GM12878 (cell line): ENCODE measurements at regions not wholly inside any gene's neighbourhood (a gene's known extent, or its start where the extent isn't known, plus 50 kb on each side); places are given as distances from the start of the nearest gene placed in this dataset.

Experiments
- ATAC-seq: fragments of 200-7000 bp; cut with Tn5 transposase; 3 replicates; pipeline ENCODE4 v1.9.1; 2020; ENCODE audit warnings: mild to moderate bottlenecking, moderate library complexity
- BruUV-seq: library from RNA; stranded (reverse); fragments of 400-500 nt; replicated peaks from 2 replicates; lab custom pipeline; 2021; lab: Mats Ljungman, UMichigan
- CTCF ChIA-PET: fragments of 300-600 bp; sonication (Branson Sonifier 250); formaldehyde crosslinking; extraction: SDS; loops from one replicate; lab custom pipeline; 2021; ENCODE audit warnings: inconsistent platforms; lab: Yijun Ruan, JAX
- POLR2A ChIA-PET: fragments of 350-600 bp; formaldehyde crosslinking; extraction: SDS; loops from one replicate; lab custom pipeline; 2021; ENCODE audit warnings: inconsistent platforms; lab: Charles Lee
- RAD21 ChIA-PET: fragments of 300-600 bp; sonication (Branson Sonifier 250); formaldehyde crosslinking; loops from one replicate; lab custom pipeline; 2023; ENCODE audit warnings: antibody characterized with exemption; ENCODE audit not compliant: unreplicated experiment; lab: Charles Lee
- SMC1A ChIA-PET: fragments of 300-600 bp; sonication (Branson Sonifier 250); formaldehyde crosslinking; loops from one replicate; lab custom pipeline; 2023; ENCODE audit not compliant: unreplicated experiment, uncharacterized antibody; lab: Charles Lee
- DNase-seq: peaks from one replicate; pipeline ENCODE4 v3.0.0-alpha.2; 2011; ENCODE audit warnings: low read depth, low spot score
- FAIRE-seq: peaks from 3 replicates; lab custom pipeline; 2011; peaks lifted over from hg19 to GRCh38; lab: Jason Lieb, UNC
- H2AFZ ChIP-seq: 2 replicates; pipeline ENCODE4 v1.6.0; 2011; ENCODE audit warnings: low read depth, low read length, control low read depth; ENCODE audit not compliant: control insufficient read depth
- H3K27ac ChIP-seq: 2 replicates; pipeline ENCODE4 v1.5.1; 2011; ENCODE audit warnings: control low read depth; ENCODE audit not compliant: control insufficient read depth, insufficient read depth
- H3K27me3 ChIP-seq, 2 experiments: replicated peaks in 1 of 2; 2 replicates each; pipeline versions ENCODE4 v1.6.0 to v1.6.1; 2011; ENCODE audit warnings: low read length in 1 of 2; ENCODE audit not compliant: control insufficient read depth in 2 of 2, insufficient read depth in 2 of 2
- H3K36me3 ChIP-seq, 2 experiments: 2 replicates each; pipeline ENCODE4 v1.5.1; 2011; ENCODE audit warnings: low read length in 1 of 2; ENCODE audit not compliant: control insufficient read depth in 2 of 2, insufficient read depth in 2 of 2
- H3K4me1 ChIP-seq: 2 replicates; pipeline ENCODE4 v1.6.1; 2011; ENCODE audit warnings: mild to moderate bottlenecking, low read length, moderate library complexity, mixed read lengths; ENCODE audit not compliant: control insufficient read depth, insufficient read depth
- H3K4me2 ChIP-seq: 2 replicates; pipeline ENCODE4 v1.6.0; 2011; ENCODE audit warnings: control low read depth; ENCODE audit not compliant: control insufficient read depth, insufficient read depth
- H3K4me3 ChIP-seq: fragments of 200-600 bp; sonication (generic); 2 replicates; pipeline ENCODE4 v1.5.1; 2016
- H3K79me2 ChIP-seq: 2 replicates; pipeline ENCODE4 v1.6.0; 2011; ENCODE audit warnings: low read length; ENCODE audit not compliant: control insufficient read depth, insufficient read depth
- H3K9ac ChIP-seq: 2 replicates; pipeline ENCODE4 v1.8.0; 2011; ENCODE audit warnings: low read length, control low read depth, mixed read lengths; ENCODE audit not compliant: control insufficient read depth, insufficient read depth
- H3K9me3 ChIP-seq: replicated peaks from 3 replicates; pipeline ENCODE4 v1.5.1; 2011; ENCODE audit warnings: mild to moderate bottlenecking, low read length; ENCODE audit not compliant: control insufficient read depth, insufficient read depth
- H4K20me1 ChIP-seq: 2 replicates; pipeline ENCODE4 v1.6.0; 2011; ENCODE audit not compliant: control insufficient read depth, insufficient read depth
- ATF7 ChIP-seq: fragments of 450-650 bp; IDR thresholded peaks from 2 replicates; pipeline ENCODE4 v1.6.1; 2016; ENCODE audit warnings: low read depth, mild to moderate bottlenecking
- ESRRA ChIP-seq: IDR thresholded peaks from 2 replicates; pipeline ENCODE4 v1.6.1; 2012; ENCODE audit warnings: mild to moderate bottlenecking, low read length, improper control_type of control experiment
- HDGF ChIP-seq: fragments of 450-650 bp; IDR thresholded peaks from 2 replicates; pipeline ENCODE4 v1.6.1; 2016; ENCODE audit warnings: antibody characterized with exemption
- JUND ChIP-seq: IDR thresholded peaks from 2 replicates; pipeline ENCODE4 v1.6.1; 2012; ENCODE audit warnings: low read depth, mild to moderate bottlenecking, low read length, improper control_type of control experiment, moderate library complexity
- NR2F1 ChIP-seq: fragments of 450-650 bp; conservative IDR thresholded peaks from 2 replicates; pipeline ENCODE4 v1.6.1; 2017; ENCODE audit warnings: mild to moderate bottlenecking
- POLR2AphosphoS2 ChIP-seq: IDR thresholded peaks from 2 replicates; pipeline ENCODE4 v1.6.1; 2011; ENCODE audit warnings: low read depth, mild to moderate bottlenecking, low read length, improper control_type of control experiment, moderate library complexity
- POU2F2 ChIP-seq: IDR thresholded peaks from 3 replicates; pipeline ENCODE4 v1.6.1; 2011; ENCODE audit warnings: low read depth, mild to moderate bottlenecking, low read length, borderline replicate concordance
- SMAD1 ChIP-seq: fragments of 450-650 bp; IDR thresholded peaks from 2 replicates; pipeline ENCODE4 v1.6.1; 2018; ENCODE audit warnings: mild to moderate bottlenecking, low read depth; ENCODE audit not compliant: partially characterized antibody
- TBL1XR1 ChIP-seq: IDR thresholded peaks from 2 replicates; pipeline ENCODE4 v1.6.1; 2012; ENCODE audit warnings: low read depth, low read length, improper control_type of control experiment
- TCF12 ChIP-seq: IDR thresholded peaks from 2 replicates; pipeline ENCODE4 v1.6.1; 2011; ENCODE audit warnings: low read depth, mild to moderate bottlenecking, low read length
- USF2 ChIP-seq: IDR thresholded peaks from 2 replicates; pipeline ENCODE4 v1.6.1; 2011; ENCODE audit warnings: low read depth, low read length, improper control_type of control experiment, borderline replicate concordance
- ZSCAN29 ChIP-seq: fragments of 450-650 bp; IDR thresholded peaks from 2 replicates; pipeline ENCODE4 v1.6.1; 2017; ENCODE audit warnings: mild to moderate bottlenecking, moderate library complexity
- WGBS: methylation state at CpG from one replicate; pipeline ENCODE4 v1.1.6; 2016; ENCODE audit warnings: low lambda C conversion rate; ENCODE audit not compliant: insufficient replicate concordance, insufficient coverage; ENCODE audit errors: missing lambda C conversion rate; 5-methylcytosine and 5-hydroxymethylcytosine counted together
- in situ Hi-C: fragments of 300-500 bp; cut with MboI; formaldehyde crosslinking; loops from 9 replicates; pipeline ENCODE4 v1.14.3; 2018; ENCODE audit warnings: mixed read lengths
- intact Hi-C: fragments of 100-400 bp; cut with micrococcal nuclease; formaldehyde crosslinking; loops from one replicate; pipeline ENCODE4 v1.14.2; 2022; ENCODE audit not compliant: unreplicated experiment
- TF ChIP-seq, protein P1 (sequence below): fragments of 450-650 bp; formaldehyde crosslinking; IDR thresholded peaks from 2 replicates; pipeline ENCODE4 v1.4.0; 2020; ENCODE audit warnings: mild to moderate bottlenecking, moderate library complexity
- TF ChIP-seq, protein P2 (sequence below): fragments of 450-650 bp; IDR thresholded peaks from 2 replicates; pipeline ENCODE4 v1.6.1; 2017; ENCODE audit warnings: borderline replicate concordance

DNA sequence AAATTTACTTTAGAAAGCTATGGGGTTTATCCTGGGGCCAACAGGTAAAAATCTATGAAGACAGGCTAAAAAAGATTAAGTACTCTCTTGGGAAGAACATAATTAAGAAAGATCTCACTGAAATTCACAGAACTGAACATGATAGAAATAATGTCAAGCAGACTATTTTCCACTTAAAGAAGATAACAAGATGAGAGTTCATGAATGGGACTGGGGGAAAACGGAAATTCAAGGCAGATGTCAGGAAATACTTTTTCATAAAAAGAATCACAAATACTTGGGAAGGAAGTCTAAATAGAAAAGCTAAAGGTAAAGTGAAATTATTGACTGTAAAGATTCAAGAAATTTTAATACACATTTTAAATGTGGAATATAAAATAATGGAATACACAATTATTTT, 737.6 kb downstream of the EPHA3 start:
- Histone ChIP-seq H2AFZ (no peak overlapping the region), H3K36me3 (no peaks in the 10 kb centered on the region), H3K9me3 (no peaks in the 10 kb centered on the region), H3K79me2 (no peaks in the 10 kb centered on the region), H3K4me3 (no peak overlapping the region), H3K27ac (no peak overlapping the region), H3K4me1 (no peaks in the 10 kb centered on the region), H3K4me2 (no peak overlapping the region), H4K20me1 (no peaks in the 10 kb centered on the region), H3K9ac (no peak overlapping the region), H3K27me3 (no peaks in the 10 kb centered on the region)
- WGBS = 0% methylated on average over 1 of the region's 1 CpG
- BruUV-seq = no TSS peak
- SMC1A ChIA-PET = interaction anchor here (1.2 to 2.0 kb wide), 3 partner anchors 12 to 30 kb away, joined by 3 to 6 read pairs (median 4); no protein-coding TSS in a partner anchor
- in situ Hi-C loops (no loop called here), intact Hi-C loops (no loop called here)
- CTCF ChIA-PET = no interaction called here
- DNase-seq (no peak), ATAC-seq (no peak), FAIRE-seq (no peak)
- RAD21 ChIA-PET = no interaction called here
- POLR2A ChIA-PET = no interaction called here
- no peak for TF ChIP-seq TBL1XR1
- no peak for TF ChIP-seq TCF12
- TF ChIP-seq, protein P1, sequence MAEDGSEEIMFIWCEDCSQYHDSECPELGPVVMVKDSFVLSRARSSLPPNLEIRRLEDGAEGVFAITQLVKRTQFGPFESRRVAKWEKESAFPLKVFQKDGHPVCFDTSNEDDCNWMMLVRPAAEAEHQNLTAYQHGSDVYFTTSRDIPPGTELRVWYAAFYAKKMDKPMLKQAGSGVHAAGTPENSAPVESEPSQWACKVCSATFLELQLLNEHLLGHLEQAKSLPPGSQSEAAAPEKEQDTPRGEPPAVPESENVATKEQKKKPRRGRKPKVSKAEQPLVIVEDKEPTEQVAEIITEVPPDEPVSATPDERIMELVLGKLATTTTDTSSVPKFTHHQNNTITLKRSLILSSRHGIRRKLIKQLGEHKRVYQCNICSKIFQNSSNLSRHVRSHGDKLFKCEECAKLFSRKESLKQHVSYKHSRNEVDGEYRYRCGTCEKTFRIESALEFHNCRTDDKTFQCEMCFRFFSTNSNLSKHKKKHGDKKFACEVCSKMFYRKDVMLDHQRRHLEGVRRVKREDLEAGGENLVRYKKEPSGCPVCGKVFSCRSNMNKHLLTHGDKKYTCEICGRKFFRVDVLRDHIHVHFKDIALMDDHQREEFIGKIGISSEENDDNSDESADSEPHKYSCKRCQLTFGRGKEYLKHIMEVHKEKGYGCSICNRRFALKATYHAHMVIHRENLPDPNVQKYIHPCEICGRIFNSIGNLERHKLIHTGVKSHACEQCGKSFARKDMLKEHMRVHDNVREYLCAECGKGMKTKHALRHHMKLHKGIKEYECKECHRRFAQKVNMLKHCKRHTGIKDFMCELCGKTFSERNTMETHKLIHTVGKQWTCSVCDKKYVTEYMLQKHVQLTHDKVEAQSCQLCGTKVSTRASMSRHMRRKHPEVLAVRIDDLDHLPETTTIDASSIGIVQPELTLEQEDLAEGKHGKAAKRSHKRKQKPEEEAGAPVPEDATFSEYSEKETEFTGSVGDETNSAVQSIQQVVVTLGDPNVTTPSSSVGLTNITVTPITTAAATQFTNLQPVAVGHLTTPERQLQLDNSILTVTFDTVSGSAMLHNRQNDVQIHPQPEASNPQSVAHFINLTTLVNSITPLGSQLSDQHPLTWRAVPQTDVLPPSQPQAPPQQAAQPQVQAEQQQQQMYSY (CRISPR knock-in tag) = no peak

DNA sequence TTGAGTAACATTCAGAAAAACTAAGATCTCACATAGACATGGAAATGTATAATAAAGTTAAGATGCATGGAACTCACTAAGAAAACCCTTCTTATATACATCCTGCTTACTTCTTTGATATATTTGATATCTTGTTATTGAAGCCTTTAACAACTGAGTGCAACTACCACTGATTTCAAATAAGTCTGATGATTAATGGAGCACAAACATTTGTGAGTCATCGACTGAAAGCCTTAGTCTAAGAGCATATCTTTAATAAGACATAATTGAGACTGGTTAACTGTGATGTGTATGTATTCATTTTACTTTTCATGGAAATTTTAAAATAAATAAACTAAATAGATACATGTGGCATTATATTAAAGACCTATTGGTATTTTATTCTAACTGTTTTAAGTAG, 740.5 kb downstream of the EPHA3 start:
- ATAC-seq (no peak), FAIRE-seq (no peak), DNase-seq (no peak)
- no peak overlapping the region for H2AFZ ChIP-seq
- no peaks in the 10 kb centered on the region for H3K79me2 ChIP-seq
- H3K36me3 ChIP-seq = no peaks in the 10 kb centered on the region
- CTCF ChIA-PET = no interaction called here
- SMC1A ChIA-PET = no interaction called here
- WGBS = 4% methylated on average over 1 of the region's 1 CpG
- no peaks in the 10 kb centered on the region for H4K20me1 ChIP-seq
- intact Hi-C loops = no loop called here
- TF ChIP-seq NR2F1 = no peak
- TF ChIP-seq ATF7 = no peak
- no peak for TF ChIP-seq ESRRA
- no peak for TF ChIP-seq USF2
- TF ChIP-seq HDGF = no peak
- TF ChIP-seq JUND = no peak
- TF ChIP-seq POLR2AphosphoS2 = no peak
- TF ChIP-seq SMAD1 = no peak
- TF ChIP-seq ZSCAN29 = no peak
- no peak for TF ChIP-seq POU2F2
- TF ChIP-seq, protein P2, sequence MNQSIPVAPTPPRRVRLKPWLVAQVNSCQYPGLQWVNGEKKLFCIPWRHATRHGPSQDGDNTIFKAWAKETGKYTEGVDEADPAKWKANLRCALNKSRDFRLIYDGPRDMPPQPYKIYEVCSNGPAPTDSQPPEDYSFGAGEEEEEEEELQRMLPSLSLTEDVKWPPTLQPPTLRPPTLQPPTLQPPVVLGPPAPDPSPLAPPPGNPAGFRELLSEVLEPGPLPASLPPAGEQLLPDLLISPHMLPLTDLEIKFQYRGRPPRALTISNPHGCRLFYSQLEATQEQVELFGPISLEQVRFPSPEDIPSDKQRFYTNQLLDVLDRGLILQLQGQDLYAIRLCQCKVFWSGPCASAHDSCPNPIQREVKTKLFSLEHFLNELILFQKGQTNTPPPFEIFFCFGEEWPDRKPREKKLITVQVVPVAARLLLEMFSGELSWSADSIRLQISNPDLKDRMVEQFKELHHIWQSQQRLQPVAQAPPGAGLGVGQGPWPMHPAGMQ = no peak
- no TSS peak for BruUV-seq
- H3K4me2 ChIP-seq = no peak overlapping the region
- no peaks in the 10 kb centered on the region for H3K4me1 ChIP-seq
- POLR2A ChIA-PET = no interaction called here
- H3K9me3 ChIP-seq = no peaks in the 10 kb centered on the region
- RAD21 ChIA-PET = no interaction called here
- no peak overlapping the region for H3K27ac ChIP-seq
- in situ Hi-C loops = no loop called here
- H3K27me3 ChIP-seq = no peaks in the 10 kb centered on the region
- no peak overlapping the region for H3K9ac ChIP-seq
- no peak overlapping the region for H3K4me3 ChIP-seq
